HUDEP-2 (cell line): ENCODE measurements at regions not wholly inside any gene's neighbourhood (a gene's known extent, or its start where the extent isn't known, plus 50 kb on each side); places are given as distances from the start of the nearest gene placed in this dataset.
"Not testable (repeated sequence)": the region's sequence is repeated elsewhere in the genome, so short reads cannot be mapped to it uniquely, and the experiment has no call there.

Source experiments
- DNase-seq, 76 experiments: peaks; one replicate each; lab custom pipeline; 2025; ENCODE audit not compliant: unreplicated experiment in 76 of 76; lab: John Stamatoyannopoulos, UW

DNA sequence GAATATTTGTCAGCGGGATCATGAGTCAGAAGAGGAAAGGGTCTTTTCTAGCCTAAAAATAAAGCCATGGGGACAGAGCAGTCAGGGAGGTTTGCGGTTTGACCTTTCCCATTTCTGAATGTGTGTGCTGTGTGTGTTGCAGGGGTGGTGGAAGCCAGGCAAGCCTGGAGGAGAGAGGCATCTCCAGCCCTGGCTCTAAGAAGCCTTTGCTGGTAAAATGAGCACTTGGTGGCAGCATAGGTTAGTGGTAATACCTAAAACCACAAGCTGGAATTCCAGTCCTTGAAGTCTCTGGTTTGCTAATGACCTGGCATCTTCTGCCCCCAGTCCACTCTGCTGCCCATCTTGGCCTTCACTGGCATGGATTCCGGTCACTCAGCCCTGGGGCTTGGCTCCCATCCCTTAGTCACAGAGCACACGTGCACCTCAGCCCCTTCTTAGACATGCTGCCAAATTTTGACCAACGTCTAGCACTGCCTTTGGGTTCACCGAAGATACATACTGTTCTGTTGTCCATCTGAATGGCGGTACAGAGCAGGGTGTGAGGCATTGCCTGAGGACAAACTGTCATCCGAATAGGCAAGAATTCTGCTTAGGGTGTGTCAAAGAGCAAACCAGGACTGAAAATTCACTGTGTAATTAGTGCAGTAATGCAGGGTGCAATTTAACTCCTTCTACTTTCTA, 52.7 kb downstream of the KCNA5 start:
- DNase-seq: no peak

DNA sequence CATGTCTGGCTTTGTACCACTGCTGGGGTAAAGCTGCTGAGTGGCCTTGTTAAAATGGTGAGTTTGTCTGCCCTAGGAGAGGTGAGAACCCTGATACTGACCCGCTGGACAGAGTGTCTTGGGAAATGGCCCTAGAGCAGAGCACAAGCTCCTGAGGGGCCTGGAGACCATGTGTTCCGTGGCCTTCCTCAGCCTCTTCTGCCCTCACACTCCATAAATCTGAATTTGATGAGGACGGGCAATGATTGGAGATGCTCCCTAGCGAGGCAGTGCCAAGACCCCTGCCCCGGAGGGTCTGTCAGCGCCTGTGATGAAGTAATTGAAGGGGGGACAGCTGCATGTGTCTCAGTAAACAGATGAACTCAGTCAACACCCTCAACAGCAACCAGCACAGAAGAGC, 54.1 kb downstream of the KCNA5 start:
- DNase-seq: no peak

DNA sequence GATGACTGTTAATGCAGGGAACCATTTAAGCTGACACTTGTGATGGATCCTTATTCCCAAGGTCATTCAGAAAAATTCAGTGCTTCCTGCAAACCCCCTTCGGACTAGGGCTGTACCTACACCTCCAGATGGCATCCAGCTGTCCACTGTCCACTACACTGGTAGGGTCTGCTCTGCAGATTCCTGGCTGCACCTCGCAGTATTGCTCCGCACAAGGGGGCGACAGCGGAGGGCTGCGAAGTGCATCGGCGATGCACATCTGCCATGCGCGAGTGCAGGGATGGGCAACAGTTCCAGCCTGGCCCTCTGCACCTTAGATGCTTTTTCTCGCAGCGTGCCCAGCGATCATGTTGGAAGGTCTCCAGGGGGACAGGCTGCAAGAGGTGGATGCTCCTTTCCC, 55.5 kb downstream of the KCNA5 start:
- DNase-seq: no peak

DNA sequence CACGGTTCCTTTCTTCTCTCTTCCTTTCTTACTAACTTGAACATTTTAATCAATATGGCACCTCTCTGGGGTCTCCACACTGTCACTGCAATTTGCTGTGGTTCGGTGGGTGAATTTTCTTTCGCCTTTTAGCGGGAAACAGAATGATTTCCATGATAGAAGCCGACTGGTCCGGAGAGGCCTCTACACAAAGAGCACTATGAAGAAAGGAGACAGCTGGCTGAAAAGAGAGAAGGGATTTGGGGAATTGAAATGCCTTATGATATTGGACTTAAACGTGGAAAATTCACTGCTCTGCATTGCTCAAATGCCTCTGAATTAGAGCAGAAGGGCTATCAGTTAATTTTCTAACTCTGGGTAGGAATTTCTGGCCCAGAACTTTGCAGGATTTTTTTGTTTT, 55.9 kb downstream of the KCNA5 start:
- DNase-seq: no peak

DNA sequence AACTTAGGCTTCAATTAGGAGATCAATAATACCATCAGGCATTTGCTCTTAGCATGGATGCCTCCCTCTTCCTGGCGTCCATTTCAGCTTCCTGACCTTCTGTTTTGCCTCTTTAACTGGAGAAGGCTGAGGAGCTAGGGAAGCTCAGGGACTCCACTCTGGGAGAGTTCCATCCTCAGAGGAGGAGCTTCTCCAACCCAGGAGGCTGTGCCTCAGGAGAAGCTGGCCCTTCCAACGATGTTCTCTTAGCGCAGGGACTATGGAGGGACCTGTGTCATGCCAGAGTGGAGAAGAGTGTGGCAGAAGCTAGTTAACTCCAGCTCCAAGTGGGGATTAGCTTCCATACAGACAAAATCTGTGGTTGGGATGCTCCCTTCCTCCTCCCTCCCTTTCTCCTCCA, 58.0 kb downstream of the KCNA5 start:
- DNase-seq: no peak

DNA sequence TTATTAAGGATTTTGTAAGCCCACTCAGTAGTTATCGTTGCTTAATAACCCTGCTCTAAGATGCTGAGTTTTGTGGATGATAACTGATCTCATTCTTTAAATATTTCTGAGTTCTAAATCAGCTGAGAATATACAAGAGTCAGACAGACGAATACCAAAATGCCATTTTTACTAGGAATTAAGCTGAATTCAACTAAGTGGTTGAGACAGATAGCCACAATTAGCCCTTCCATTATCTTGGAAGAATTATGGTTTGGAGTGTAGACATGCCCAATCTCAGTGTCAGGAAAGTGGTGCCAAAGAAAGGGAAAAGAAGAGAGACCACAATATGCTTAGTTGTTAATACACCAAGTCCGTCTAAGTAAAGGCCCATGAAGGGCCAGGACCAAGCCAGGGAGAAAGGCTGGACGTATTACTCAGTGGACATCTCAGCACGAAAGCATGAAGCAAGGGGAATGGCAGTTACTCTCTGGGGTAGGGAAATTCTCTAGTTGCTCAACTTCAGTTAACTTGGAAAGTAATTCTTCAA, 58.6 kb downstream of the KCNA5 start:
- DNase-seq: no peak

DNA sequence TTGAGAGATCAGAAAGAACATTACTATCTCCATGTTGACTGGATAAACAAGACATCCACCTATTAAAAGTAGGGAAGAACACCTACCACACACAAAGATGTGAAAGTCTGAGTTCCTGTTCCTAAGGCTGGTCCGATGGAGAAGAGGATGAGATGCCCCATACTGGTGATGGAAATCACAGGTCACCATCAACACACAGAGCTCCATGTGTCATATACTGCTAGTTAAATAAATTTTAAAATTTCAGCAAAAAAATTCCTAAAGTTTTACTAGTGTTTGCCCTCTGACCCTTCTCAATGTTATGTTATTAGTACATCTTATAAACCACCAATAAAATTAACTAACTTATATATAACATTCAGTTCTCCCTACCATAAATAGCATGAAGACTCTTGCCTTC, 59.1 kb downstream of the KCNA5 start:
- no peak for DNase-seq

DNA sequence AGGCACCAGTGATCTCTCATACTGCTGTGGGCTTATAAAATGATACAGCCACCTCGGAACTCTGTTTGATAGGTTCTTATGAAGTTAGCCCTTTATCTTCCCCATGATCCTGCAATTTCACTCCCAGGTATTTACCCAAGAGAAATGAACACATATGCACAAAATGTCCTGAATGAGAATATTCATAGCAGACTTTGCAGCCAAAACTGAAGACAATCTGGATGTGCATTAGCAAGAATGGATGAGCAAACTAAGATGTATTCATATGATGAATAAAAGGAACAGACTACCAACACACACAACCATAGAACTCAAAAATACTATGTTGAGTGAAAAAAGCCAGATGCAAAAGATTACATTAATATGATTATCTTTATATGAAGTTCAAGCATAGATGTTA, 66.7 kb downstream of the KCNA5 start:
- no peak for DNase-seq

DNA sequence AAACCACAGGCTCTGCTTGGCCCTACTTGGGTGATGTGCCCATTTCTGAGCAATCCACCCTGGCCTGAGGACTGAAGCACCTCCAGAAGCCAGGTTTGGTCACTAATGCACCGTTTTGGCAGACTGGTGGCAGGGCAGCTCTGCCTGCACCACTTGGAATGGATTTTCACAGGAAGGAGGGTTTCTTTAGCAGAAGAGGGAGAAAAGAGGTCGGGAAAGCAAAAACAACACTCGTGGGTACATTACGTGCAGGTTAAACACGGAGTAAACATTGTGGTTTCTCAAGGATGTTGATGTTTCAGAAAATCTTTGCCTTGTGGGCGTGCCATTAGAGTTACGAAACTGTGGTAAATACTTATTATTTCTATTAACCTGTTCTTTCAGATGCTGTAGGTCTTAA, 70.8 kb downstream of the KCNA5 start:
- no peak for DNase-seq

DNA sequence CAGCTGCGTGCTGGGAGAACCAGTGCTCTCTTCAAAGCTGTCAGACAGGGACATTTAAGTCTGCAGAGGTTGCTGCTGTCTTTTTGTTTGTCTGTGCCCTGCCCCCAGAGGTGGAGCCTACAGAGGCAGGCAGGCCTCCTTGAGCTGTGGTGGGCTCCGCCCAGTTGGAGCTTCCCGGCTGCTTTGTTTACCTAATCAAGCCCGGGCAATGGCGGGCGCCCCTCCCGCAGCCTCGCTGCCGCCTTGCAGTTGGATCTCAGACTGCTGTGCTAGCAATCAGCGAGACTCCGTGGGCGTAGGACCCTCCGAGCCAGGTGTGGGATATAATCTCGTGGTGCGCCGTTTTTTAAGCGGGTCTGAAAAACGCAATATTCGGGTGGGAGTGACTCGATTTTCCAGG, 78.1 kb downstream of the KCNA5 start:
- not testable (repeated sequence) for DNase-seq

DNA sequence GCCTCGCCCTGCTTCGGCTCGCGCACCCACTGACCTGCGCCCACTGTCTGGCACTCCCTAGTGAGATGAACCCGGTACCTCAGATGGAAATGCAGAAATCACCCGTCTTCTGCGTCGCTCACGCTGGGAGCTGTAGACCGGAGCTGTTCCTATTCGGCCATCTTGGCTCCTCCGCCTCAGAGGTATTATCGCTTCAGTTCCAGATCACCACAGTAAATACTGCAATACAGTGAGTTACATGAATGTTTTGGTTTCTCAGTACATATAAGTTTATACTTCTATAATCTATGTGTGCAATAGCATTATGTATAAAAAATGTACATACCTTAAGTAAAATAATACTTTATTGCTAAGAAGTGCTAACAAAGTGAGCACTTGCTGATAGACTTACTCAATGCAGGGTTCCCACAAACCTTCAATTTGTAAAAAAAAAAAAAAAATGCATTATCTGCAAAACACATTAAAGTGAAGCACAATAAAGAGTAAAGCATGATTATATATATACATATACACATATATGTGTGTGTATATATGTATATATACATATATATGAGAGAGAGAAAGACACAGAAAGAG, 78.7 kb downstream of the KCNA5 start:
- not testable (repeated sequence) for DNase-seq

DNA sequence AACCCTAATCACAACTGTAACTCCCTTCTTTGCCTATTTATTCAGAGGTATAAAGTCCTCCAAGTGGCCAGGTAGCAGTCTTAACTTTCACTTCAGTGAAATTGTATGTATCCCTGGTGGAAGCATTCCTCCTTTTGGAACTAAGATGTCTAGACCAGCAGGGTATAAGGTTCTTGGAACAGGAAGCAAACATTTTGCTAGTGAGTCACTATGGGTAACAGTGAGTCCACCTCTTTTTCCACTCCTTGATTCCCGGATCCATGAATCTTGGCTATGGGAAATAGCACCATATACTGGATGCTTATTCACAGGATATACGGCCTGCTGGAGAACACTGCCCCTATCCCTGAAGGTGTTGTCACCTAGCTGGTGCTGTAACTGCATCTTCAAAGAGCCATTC, 80.2 kb downstream of the KCNA5 start:
- no peak for DNase-seq

DNA sequence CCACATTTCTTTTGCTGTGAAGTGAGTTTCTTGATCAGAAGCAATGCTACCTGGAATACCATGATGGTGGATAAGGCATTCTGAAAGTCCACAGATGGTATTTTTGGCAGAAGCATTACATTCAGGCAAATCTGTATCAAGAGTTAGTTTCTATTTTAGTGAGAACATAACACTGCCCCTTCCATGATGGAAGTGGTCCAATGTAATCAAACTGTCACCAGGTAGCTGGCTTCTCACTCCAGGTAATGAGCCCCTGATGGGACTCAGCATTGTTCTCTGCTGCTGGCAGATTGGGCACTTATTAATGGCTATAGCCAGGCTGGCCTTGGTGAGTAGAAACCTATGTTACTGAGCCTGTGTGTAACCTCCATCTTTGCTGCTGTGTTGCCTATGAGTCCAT, 80.7 kb downstream of the KCNA5 start:
- no peak for DNase-seq

DNA sequence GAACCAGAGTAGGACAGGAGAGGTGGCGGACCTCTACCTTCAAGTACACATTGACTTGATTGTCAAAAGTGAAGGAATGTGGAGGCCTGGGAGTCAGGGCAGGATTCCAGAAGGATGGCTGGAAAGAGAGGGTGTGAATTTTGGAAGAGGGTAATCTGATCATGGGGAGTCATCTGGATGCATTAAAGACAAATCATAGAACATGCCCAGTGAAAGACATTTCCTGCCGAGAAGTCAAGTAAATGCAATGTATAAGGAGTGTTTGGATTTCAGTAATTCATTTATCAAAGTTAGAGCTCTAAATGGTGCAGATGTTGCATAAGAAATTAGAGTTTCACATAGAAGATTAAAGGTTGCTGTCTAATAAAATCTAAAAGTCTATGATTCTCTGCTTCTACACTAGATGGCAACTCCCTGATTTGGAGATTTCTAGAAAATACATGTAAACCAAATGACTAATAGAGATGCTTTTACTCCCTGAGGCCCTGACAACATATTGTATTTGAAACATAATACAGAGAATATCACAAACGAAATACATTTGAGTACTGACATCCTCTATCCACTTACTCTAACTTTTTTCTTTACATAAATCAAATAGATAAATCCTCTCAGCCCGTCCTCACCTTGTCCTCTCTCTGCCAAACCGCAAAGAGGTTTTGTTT, 91.3 kb downstream of the KCNA5 start:
- no peak for DNase-seq

DNA sequence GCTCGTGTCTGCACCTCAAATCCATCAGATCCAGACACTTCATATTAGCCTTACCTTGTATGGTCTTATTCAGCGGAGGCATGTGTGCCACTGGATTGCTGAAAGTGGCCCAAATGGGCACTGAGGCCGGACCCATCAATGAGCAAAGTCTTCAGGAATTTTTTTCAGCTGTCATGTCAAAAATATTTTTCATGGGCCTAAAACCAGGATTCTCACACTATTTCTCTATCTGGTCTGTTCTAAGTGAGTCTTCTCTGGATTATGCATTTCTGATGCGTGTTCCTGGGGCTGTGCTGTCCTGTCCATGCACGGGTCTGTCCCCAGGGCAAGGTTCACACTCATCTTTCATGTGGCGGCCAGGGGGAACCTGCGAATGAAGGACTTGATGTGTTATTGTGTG, 94.6 kb downstream of the KCNA5 start:
- DNase-seq: no peak

DNA sequence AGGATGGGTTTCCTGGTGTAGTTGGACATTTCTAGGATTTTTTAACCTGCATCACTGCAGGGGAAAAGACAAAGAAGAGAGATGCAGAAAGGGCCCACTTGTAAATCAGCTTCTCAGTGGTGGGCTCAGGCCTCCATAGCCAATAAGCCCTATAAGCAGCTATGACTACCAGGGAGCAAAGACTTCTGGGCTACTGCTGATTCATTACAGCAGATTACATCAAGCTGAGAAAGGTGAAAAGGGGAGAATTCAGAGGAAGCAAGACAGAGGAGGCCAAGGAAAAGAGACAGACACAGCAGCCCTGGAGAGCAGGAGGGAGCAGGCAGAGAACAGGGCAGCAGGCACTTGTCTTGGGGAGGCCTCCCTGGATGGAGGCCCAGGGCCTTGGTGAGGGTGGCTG, 95.2 kb downstream of the KCNA5 start:
- DNase-seq: no peak

DNA sequence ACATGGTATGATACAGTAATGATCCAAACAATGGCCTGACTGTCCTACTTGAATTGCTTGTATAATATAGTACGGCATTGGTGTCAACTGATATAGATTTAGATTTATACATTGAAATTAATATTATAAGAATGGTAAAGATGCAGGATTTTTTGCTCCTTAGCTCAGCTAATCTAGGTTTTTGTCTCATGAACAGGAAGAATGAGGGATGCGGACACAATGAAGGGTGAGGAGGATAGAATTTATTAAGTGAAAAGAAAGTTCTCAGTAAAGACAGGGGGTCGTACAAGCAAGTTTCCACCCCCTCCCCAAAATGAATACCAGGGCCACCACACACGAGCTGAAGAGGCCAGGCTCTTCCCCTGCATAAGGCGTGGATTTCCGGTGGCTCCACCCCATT, 96.1 kb downstream of the KCNA5 start:
- DNase-seq: no peak

DNA sequence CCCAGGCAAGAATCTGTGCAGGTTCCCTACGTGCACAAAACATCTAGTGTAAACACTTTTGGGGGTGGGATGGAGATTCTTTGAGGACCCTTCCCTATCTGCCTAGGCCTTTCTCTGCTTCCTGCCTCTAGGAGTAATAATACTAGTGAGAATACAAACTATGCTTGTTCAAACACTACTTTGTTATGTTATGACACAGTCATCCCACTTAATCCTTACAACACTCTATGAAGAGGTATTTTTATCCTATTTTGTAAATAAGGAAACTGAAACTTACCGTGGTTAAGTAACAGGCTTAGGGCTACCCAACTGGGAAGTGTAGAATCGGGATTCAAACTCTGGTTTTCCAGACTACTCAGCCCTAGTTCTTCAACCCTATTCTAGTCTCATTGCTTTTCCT, 96.5 kb downstream of the KCNA5 start:
- no peak for DNase-seq

DNA sequence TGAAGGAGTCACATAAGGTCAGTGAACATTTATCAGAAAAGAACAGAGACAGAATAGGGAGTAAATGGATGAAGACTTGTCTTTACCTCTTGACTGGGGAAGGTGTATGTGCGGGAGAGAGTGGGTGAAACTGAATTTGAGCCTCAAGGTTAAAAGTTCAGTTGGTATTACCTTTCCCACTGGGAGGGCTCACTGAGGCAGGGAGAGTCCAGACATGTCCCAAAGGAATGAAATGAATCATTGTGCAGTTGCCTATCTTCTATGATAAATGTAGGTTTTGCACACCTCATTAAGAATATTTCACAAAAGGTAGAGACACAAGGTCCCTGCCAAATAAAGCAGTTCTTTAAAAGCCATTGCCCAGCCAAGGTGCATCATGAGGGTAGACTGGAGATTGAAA, 105.2 kb downstream of the KCNA5 start:
- DNase-seq: no peak

DNA sequence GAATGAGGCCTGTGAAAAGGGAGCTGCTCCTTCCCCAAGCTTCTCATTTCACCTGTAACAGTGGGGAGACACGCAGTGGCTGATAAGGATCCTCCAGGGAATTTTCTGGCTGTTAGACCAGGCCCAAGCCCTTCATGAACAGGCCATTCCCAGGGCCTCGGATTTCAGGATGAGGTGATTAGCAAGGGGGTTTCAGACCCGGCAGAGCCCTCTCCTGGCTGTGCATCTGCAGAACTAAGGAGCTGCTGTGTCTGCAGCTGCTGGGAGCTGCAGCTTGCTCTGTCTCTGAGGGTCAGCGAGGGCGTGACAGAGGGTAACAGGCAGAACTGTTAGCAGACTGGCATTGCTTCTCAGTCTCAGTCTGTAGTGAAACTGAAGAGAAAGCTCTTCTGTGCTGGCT, 110.4 kb downstream of the KCNA5 start:
- DNase-seq: no peak

DNA sequence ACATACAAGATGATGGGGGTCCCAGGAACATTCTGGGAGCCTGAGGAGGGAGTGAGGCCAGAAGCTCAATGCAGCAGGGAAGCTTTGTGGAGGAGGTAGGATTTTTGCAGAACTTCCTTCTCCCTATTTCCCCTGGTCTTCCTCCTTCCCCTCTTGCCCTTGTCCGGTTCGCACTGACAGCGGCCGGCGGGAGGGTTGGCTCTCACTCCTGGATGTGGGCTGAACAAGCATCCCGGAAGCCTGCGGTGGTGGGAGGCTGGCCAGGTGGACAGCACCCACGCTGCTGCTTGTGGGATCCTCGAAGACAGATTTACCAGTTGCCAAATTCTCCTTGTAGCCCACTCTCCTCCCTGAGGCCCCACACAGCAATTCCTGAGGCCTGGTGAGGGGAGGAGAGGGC, 112.2 kb downstream of the KCNA5 start:
- DNase-seq: no peak

DNA sequence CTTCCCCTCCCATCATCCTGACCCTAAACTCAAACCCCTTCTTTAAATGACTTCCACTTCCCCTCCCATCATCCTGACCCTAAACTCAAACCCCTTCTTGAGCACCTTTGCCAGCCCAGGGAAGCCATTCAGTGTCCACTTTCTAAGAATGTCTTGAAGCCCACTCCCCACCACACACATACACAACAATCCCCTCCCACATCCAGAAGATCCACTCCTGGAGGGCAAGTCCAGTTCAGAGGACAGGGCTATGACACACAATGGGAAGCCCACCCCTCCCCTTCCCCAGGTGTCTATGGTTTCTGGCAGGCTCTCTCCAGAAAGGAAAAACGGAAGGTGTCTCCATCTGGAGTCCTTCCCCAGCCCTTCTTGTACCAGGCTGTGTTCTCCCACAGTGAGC, 117.1 kb downstream of the KCNA5 start:
- DNase-seq: no peak
